A673 (cell line): ENCODE measurements at regions not wholly inside any gene's neighbourhood (a gene's known extent, or its start where the extent isn't known, plus 50 kb on each side); places are given as distances from the start of the nearest gene placed in this dataset.

Experiments used
- BruUV-seq: library from RNA; stranded (reverse); fragments of 400-500 nt; replicated peaks from 2 replicates; lab custom pipeline; 2021; lab: Mats Ljungman, UMichigan
- CTCF ChIA-PET: fragments of 300-600 bp; sonication (Branson Sonifier 250); formaldehyde crosslinking; loops from one replicate; lab custom pipeline; 2022; ENCODE audit warnings: antibody characterized with exemption; lab: Charles Lee
- POLR2A ChIA-PET: fragments of 300-600 bp; sonication (Branson Sonifier 250); formaldehyde crosslinking; loops from one replicate; lab custom pipeline; 2022; ENCODE audit warnings: antibody characterized with exemption; ENCODE audit not compliant: low non-redundant PET; lab: Charles Lee
- DNase-seq: peaks from one replicate; pipeline ENCODE4 v3.0.0-alpha.2; 2015; ENCODE audit warnings: low spot score
- H3K27ac ChIP-seq: fragments of 200-600 bp; sonication (generic); 2 replicates; pipeline ENCODE4 v1.5.1; 2016; ENCODE audit warnings: mixed run types, low read depth, mild to moderate bottlenecking, mixed read lengths, antibody characterized with exemption, low read length; ENCODE audit not compliant: poor library complexity, severe bottlenecking
- H3K27me3 ChIP-seq: fragments of 200-600 bp; sonication (generic); replicated peaks from 2 replicates; pipeline ENCODE4 v1.6.1; 2017; ENCODE audit warnings: mixed run types, low read depth, mild to moderate bottlenecking, mixed read lengths, antibody characterized with exemption, low read length; ENCODE audit not compliant: insufficient read depth, poor library complexity
- H3K36me3 ChIP-seq: fragments of 200-600 bp; sonication (generic); 2 replicates; pipeline ENCODE4 v1.6.1; 2016; ENCODE audit warnings: mixed run types, mild to moderate bottlenecking, mixed read lengths, antibody characterized with exemption, low read length; ENCODE audit not compliant: insufficient read depth, poor library complexity, severe bottlenecking
- H3K4me1 ChIP-seq: fragments of 200-600 bp; sonication (generic); 2 replicates; pipeline ENCODE4 v1.6.1; 2017; ENCODE audit warnings: mixed run types, mild to moderate bottlenecking, mixed read lengths, antibody characterized with exemption, low read length; ENCODE audit not compliant: insufficient read depth, poor library complexity, severe bottlenecking
- H3K4me3 ChIP-seq: fragments of 200-600 bp; sonication (generic); 2 replicates; pipeline ENCODE4 v1.5.1; 2016; ENCODE audit warnings: low read depth, mixed run types, mild to moderate bottlenecking, mixed read lengths, low read length; ENCODE audit not compliant: poor library complexity, severe bottlenecking
- H3K9me3 ChIP-seq: fragments of 200-600 bp; sonication (generic); 2 replicates; pipeline ENCODE4 v1.6.1; 2016; ENCODE audit warnings: mixed run types, low read depth, mild to moderate bottlenecking, mixed read lengths, antibody characterized with exemption, low read length; ENCODE audit not compliant: poor library complexity, severe bottlenecking
- EZH2 ChIP-seq: fragments of 200-600 bp; sonication (generic); IDR thresholded peaks from 2 replicates; pipeline ENCODE4 v1.6.1; 2017; ENCODE audit warnings: borderline replicate concordance, low read depth, mild to moderate bottlenecking, mixed read lengths, antibody characterized with exemption, low read length; ENCODE audit not compliant: poor library complexity, severe bottlenecking
- intact Hi-C: fragments of 100-400 bp; cut with micrococcal nuclease; formaldehyde crosslinking; loops from one replicate; pipeline ENCODE4 v1.10.0; 2022; ENCODE audit not compliant: unreplicated experiment
- TF ChIP-seq, protein P1 (sequence below): fragments of 300-800, 200-600 bp; sonication (generic); conservative IDR thresholded peaks from 2 replicates; pipeline ENCODE4 v1.5.1; 2017; ENCODE audit warnings: low read depth, mild to moderate bottlenecking, antibody characterized with exemption, low read length, moderate library complexity, mixed read lengths

DNA sequence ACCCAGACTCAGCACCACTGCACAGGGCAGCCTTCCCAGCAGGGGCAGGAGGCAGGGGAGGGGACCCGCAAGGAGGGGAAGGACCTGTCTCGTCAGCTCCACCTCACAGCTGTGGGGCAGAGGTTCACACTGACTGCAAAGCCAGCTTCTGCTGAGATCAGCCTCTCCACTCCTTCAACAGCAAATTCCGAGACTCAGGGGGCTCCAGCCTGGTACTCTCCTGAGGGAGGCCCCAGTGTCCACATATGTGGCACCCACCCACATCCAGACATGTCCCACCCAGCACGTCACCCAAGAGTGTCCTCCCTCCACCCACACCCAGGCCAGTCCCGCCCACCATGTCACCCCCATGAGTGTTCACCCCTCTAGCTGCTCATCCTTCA is 329.5 kb downstream of the NPHP4 start:
- no TSS peak for BruUV-seq
- TF ChIP-seq EZH2: no peak
- TF ChIP-seq, protein P1, sequence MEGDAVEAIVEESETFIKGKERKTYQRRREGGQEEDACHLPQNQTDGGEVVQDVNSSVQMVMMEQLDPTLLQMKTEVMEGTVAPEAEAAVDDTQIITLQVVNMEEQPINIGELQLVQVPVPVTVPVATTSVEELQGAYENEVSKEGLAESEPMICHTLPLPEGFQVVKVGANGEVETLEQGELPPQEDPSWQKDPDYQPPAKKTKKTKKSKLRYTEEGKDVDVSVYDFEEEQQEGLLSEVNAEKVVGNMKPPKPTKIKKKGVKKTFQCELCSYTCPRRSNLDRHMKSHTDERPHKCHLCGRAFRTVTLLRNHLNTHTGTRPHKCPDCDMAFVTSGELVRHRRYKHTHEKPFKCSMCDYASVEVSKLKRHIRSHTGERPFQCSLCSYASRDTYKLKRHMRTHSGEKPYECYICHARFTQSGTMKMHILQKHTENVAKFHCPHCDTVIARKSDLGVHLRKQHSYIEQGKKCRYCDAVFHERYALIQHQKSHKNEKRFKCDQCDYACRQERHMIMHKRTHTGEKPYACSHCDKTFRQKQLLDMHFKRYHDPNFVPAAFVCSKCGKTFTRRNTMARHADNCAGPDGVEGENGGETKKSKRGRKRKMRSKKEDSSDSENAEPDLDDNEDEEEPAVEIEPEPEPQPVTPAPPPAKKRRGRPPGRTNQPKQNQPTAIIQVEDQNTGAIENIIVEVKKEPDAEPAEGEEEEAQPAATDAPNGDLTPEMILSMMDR: no peak
- Histone ChIP-seq H3K4me3 (no peak overlapping the region), H3K9me3 (no peaks in the 10 kb centered on the region), H3K36me3 (no peaks in the 10 kb centered on the region), H3K27me3 (no peaks in the 10 kb centered on the region), H3K27ac (no peak overlapping the region), H3K4me1 (no peaks in the 10 kb centered on the region)
- ChIA-PET CTCF (no interaction called here), POLR2A (no interaction called here)
- no peak for DNase-seq
- intact Hi-C loops: no loop called here

DNA sequence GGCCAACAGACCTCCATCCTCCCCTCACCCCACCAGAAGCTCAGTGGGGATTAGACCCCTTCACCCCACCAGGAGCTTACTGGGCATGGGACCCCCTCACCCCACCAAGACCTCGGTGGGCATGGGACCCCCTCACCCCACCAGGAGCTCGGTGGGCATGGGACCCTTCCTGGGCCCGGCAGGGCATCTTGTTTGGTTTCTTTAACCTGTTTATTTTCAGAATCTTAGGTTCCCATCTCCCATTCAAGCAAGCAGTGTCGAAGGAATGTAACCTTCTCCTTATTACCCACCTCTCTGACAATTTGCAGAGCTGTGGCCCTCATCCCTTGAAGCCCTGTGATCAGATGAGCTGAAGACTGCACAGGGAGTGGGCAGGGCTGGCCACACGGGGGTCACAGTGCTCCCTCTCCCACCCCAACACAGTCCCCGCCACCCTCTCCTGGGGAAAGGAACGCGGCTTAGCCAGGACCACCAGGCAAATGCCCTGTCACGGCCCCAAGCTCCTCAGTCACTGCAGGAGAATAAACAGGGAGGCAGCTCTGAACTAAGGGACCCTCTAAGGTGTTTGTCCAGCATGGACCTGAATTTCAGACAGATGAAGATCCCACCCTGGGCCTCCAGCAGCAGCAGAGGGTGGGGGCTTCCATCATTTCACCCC is 330.0 kb downstream of the NPHP4 start:
- H3K27me3 ChIP-seq: no peaks in the 10 kb centered on the region
- DNase-seq: no peak
- CTCF ChIA-PET: no interaction called here
- H3K4me1 ChIP-seq: no peaks in the 10 kb centered on the region
- no peak for TF ChIP-seq EZH2
- TF ChIP-seq, protein P1: no peak
- intact Hi-C loops: no loop called here
- no TSS peak for BruUV-seq
- H3K27ac ChIP-seq: no peak overlapping the region
- POLR2A ChIA-PET: no interaction called here
- H3K4me3 ChIP-seq: no peak overlapping the region
- no peaks in the 10 kb centered on the region for H3K9me3 ChIP-seq
- H3K36me3 ChIP-seq: no peaks in the 10 kb centered on the region

DNA sequence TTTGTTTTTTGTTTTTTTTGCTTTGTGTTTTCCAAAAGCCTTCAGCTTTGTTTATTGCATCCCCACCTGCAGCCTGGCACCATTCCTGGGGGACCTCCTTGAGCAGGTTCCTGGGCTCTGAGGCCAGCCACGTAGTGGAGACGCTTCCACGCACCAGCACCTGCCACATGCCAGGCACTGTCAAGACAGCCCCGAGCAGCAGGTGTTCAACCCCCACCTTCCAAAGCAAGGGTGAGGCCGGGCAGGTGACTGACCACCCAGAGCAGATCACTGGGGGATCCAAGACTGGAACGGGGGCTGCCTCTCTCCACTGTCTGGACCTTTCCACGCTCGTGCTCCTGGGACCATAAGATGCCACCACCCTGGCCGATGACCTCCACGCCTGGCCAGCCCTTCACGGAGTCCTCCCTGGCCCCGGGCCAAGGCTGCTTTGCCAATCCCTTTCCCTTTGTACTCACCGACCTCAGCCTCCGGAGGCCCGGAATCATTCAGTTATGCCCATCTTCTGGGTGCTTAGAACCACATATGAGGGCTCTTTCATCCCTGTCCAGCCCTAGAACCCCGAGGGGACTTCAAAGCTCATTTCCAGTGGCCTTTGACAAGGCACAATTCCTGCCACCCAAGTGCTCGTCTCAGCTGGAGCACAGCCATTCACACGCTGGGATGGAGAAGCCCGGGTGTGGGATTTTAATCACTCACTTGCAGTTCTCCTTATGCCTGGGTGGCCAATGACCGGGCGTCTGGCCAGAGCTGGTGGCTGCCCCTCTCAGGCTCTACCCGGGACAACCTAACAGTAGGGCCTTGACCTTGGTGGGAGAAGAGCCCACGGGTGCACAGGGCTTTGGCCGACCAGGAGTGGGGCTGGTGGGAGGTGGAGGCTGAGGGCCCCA is 330.8 kb downstream of the NPHP4 start:
- Histone ChIP-seq H3K27ac (no peak overlapping the region), H3K9me3 (no peaks in the 10 kb centered on the region), H3K4me1 (no peaks in the 10 kb centered on the region), H3K27me3 (no peaks in the 10 kb centered on the region), H3K36me3 (no peaks in the 10 kb centered on the region), H3K4me3 (no peak overlapping the region)
- ChIA-PET CTCF (no interaction called here), POLR2A (no interaction called here)
- intact Hi-C loops: no loop called here
- BruUV-seq: no TSS peak
- no peak for TF ChIP-seq EZH2
- TF ChIP-seq, protein P1: no peak
- no peak for DNase-seq
